ENCODE measurements at regions not wholly inside any gene's neighbourhood (a gene's known extent, or its start where the extent isn't known, plus 50 kb on each side); places are given as distances from the start of the nearest gene placed in this dataset.

GRCh38 chr12:74426091-74426490 is 111.5 kb upstream of the ATXN7L3B start:
- DNase-seq (ENCODE audit: low read depth, low spot score) (no peak), FAIRE-seq (no peak)
- no peak overlapping the region for H3K4me2 ChIP-seq (ENCODE audit: control insufficient read depth, extremely low read depth, insufficient read depth, low read depth, low read length)
- H3K9me3 ChIP-seq (ENCODE audit: control insufficient read depth, low read depth, low read length) = no peaks in the 10 kb centered on the region
- dilution Hi-C loops (cut with MboI; ENCODE audit: extremely low pct_ligation_motif_present, low sequenced_read_pairs) = no loop called here
- no peak overlapping the region for H3K27ac ChIP-seq (ENCODE audit: control insufficient read depth, insufficient read depth, low read length)
- no peaks in the 10 kb centered on the region for H3K27me3 ChIP-seq (ENCODE audit: control insufficient read depth, extremely low read depth, insufficient read depth, low read length)
- no peaks in the 10 kb centered on the region for H3K79me2 ChIP-seq (ENCODE audit: control insufficient read depth, insufficient read depth, low read length)
- no peaks in the 10 kb centered on the region for H4K20me1 ChIP-seq (ENCODE audit: control insufficient read depth, extremely low read depth, insufficient read depth, low read length)
- TF ChIP-seq EZH2 (IDR thresholded peaks at IDR 0.05; ENCODE audit: low read length) (no peak), CTCF (optimal IDR thresholded peaks at IDR 0.05 in 1 of 3, IDR thresholded peaks at IDR 0.05 in 1 of 3, conservative IDR thresholded peaks at IDR 0.05 in 1 of 3; ENCODE audit: extremely low read depth in 1 of 3, insufficient read depth in 2 of 3, low read length in 3 of 3) (no peak)
- H3K9ac ChIP-seq (ENCODE audit: control insufficient read depth, extremely low read depth, insufficient read depth, low read length) = no peak overlapping the region
- H2AFZ ChIP-seq (ENCODE audit: control insufficient read depth, low read length) = no peak overlapping the region
- no peaks in the 10 kb centered on the region for H3K9me1 ChIP-seq (ENCODE audit: control insufficient read depth, extremely low read depth, insufficient read depth, low read length)
- no peaks in the 10 kb centered on the region for H3K4me1 ChIP-seq (ENCODE audit: control insufficient read depth, extremely low read depth, insufficient read depth, low read length)
- H3K36me3 ChIP-seq (ENCODE audit: control insufficient read depth in 2 of 2, extremely low read depth in 1 of 2, insufficient read depth in 2 of 2, low read length in 2 of 2) = no peaks in the 10 kb centered on the region
- H3K4me3 ChIP-seq (ENCODE audit: control insufficient read depth in 2 of 3, extremely low read depth in 1 of 3, insufficient read depth in 2 of 3, low read depth in 1 of 3, low read length in 3 of 3) = no peak overlapping the region

- no peaks in the 10 kb centered on the region for H3K9me1 ChIP-seq (ENCODE audit: control insufficient read depth, extremely low read depth, insufficient read depth, low read length)
- dilution Hi-C loops (cut with MboI; ENCODE audit: extremely low pct_ligation_motif_present, low sequenced_read_pairs) = no loop called here
- DNase-seq (ENCODE audit: low read depth, low spot score) (no peak), FAIRE-seq (no peak)
- H3K27me3 ChIP-seq (ENCODE audit: control insufficient read depth, extremely low read depth, insufficient read depth, low read length) = no peaks in the 10 kb centered on the region
- H3K4me1 ChIP-seq (ENCODE audit: control insufficient read depth, extremely low read depth, insufficient read depth, low read length) = no peaks in the 10 kb centered on the region
- no peaks in the 10 kb centered on the region for H3K36me3 ChIP-seq (ENCODE audit: control insufficient read depth in 2 of 2, extremely low read depth in 1 of 2, insufficient read depth in 2 of 2, low read length in 2 of 2)
- H3K9me3 ChIP-seq (ENCODE audit: control insufficient read depth, low read depth, low read length) = no peaks in the 10 kb centered on the region
- H2AFZ ChIP-seq (ENCODE audit: control insufficient read depth, low read length) = no peak overlapping the region
- H3K9ac ChIP-seq (ENCODE audit: control insufficient read depth, extremely low read depth, insufficient read depth, low read length) = no peak overlapping the region
- H3K27ac ChIP-seq (ENCODE audit: control insufficient read depth, insufficient read depth, low read length) = no peak overlapping the region
- no peaks in the 10 kb centered on the region for H3K79me2 ChIP-seq (ENCODE audit: control insufficient read depth, insufficient read depth, low read length)
- TF ChIP-seq EZH2 (IDR thresholded peaks at IDR 0.05; ENCODE audit: low read length) = no peak
- TF ChIP-seq CTCF (optimal IDR thresholded peaks at IDR 0.05 in 1 of 3, IDR thresholded peaks at IDR 0.05 in 1 of 3, conservative IDR thresholded peaks at IDR 0.05 in 1 of 3; ENCODE audit: extremely low read depth in 1 of 3, insufficient read depth in 2 of 3, low read length in 3 of 3) = no peak
- H4K20me1 ChIP-seq (ENCODE audit: control insufficient read depth, extremely low read depth, insufficient read depth, low read length) = no peaks in the 10 kb centered on the region
- no peak overlapping the region for H3K4me2 ChIP-seq (ENCODE audit: control insufficient read depth, extremely low read depth, insufficient read depth, low read depth, low read length)
- no peak overlapping the region for H3K4me3 ChIP-seq (ENCODE audit: control insufficient read depth in 2 of 3, extremely low read depth in 1 of 3, insufficient read depth in 2 of 3, low read depth in 1 of 3, low read length in 3 of 3)
These were observed 108.1 kb upstream of the ATXN7L3B start for GRCh38 chr12:74429535-74429934.

All from keratinocyte (primary cell).